Endothelial cell (in vitro differentiated cells): ENCODE measurements at regions not wholly inside any gene's neighbourhood (a gene's known extent, or its start where the extent isn't known, plus 50 kb on each side); places are given as distances from the start of the nearest gene placed in this dataset.

ENCODE experiments used
- DNase-seq: peaks from one replicate; pipeline ENCODE4 v3.0.0; 2021; ENCODE audit warnings: low spot score
- H3K27ac Mint-ChIP-seq: one replicate; pipeline ENCODE4 v1.8.0; 2021; ENCODE audit warnings: mixed read lengths, inconsistent platforms; ENCODE audit not compliant: unreplicated experiment
- H3K27me3 Mint-ChIP-seq: one replicate; pipeline ENCODE4 v1.8.0; 2021; ENCODE audit warnings: mild to moderate bottlenecking, moderate library complexity, mixed read lengths, inconsistent platforms; ENCODE audit not compliant: unreplicated experiment
- H3K36me3 Mint-ChIP-seq: one replicate; pipeline ENCODE4 v1.8.0; 2021; ENCODE audit warnings: mild to moderate bottlenecking, low read depth, mixed read lengths, inconsistent platforms; ENCODE audit not compliant: unreplicated experiment
- H3K4me1 Mint-ChIP-seq: one replicate; pipeline ENCODE4 v1.8.0; 2021; ENCODE audit warnings: mild to moderate bottlenecking, mixed read lengths, inconsistent platforms; ENCODE audit not compliant: unreplicated experiment
- H3K4me3 Mint-ChIP-seq: one replicate; pipeline ENCODE4 v1.8.0; 2021; ENCODE audit warnings: mild to moderate bottlenecking, mixed read lengths, inconsistent platforms; ENCODE audit not compliant: unreplicated experiment
- H3K9me3 Mint-ChIP-seq: one replicate; pipeline ENCODE4 v1.8.0; 2021; ENCODE audit warnings: mixed read lengths, inconsistent platforms; ENCODE audit not compliant: unreplicated experiment
- CTCF ChIP-seq: fragments of 200-600 bp; sonication (generic); IDR thresholded peaks from one replicate; pipeline ENCODE4 v1.5.0; 2021; ENCODE audit warnings: antibody characterized with exemption; ENCODE audit not compliant: unreplicated experiment

- Mint-ChIP-seq H3K4me3 (no peak overlapping the region), H3K36me3 (peaks cover 4% of the 10 kb centered on the region), H3K27ac (no peak overlapping the region), H3K27me3 (no peaks in the 10 kb centered on the region), H3K9me3 (no peaks in the 10 kb centered on the region), H3K4me1 (no peaks in the 10 kb centered on the region)
- no peak for DNase-seq
- no peak for TF ChIP-seq CTCF
These were observed 736.5 kb downstream of the KCNJ2 start for GRCh38 chr17:70905796-70906195.

GRCh38 chr17:70906808-70907207, 737.5 kb downstream of the KCNJ2 start:
- Mint-ChIP-seq H3K4me3 (no peak overlapping the region), H3K27ac (no peak overlapping the region), H3K9me3 (no peaks in the 10 kb centered on the region), H3K4me1 (no peaks in the 10 kb centered on the region), H3K27me3 (no peaks in the 10 kb centered on the region), H3K36me3 (no peaks in the 10 kb centered on the region)
- no peak for TF ChIP-seq CTCF
- no peak for DNase-seq

GRCh38 chr17:70912716-70913485, 743.6 kb downstream of the KCNJ2 start:
- Mint-ChIP-seq H3K36me3 (peaks cover 8% of the 10 kb centered on the region), H3K9me3 (peaks cover 4% of the 10 kb centered on the region), H3K27ac (no peak overlapping the region), H3K27me3 (peaks cover 1% of the 10 kb centered on the region), H3K4me3 (no peak overlapping the region), H3K4me1 (no peaks in the 10 kb centered on the region)
- no peak for DNase-seq
- TF ChIP-seq CTCF, result no peak

- H3K9me3 Mint-ChIP-seq, result peaks cover 9% of the 10 kb centered on the region
- no peak overlapping the region for H3K4me3 Mint-ChIP-seq
- H3K36me3 Mint-ChIP-seq, result peaks cover 16% of the 10 kb centered on the region
- no peak overlapping the region for H3K27ac Mint-ChIP-seq
- DNase-seq, result no peak
- H3K4me1 Mint-ChIP-seq, result no peaks in the 10 kb centered on the region
- no peak for TF ChIP-seq CTCF
- peaks cover 6% of the 10 kb centered on the region for H3K27me3 Mint-ChIP-seq
These were observed 747.1 kb downstream of the KCNJ2 start for GRCh38 chr17:70916469-70916868.

GRCh38 chr17:70919241-70919640, 749.9 kb downstream of the KCNJ2 start:
- Mint-ChIP-seq H3K27me3 (peaks cover 6% of the 10 kb centered on the region), H3K4me3 (no peak overlapping the region), H3K9me3 (peaks cover 9% of the 10 kb centered on the region), H3K36me3 (peaks cover 16% of the 10 kb centered on the region), H3K27ac (no peak overlapping the region), H3K4me1 (no peaks in the 10 kb centered on the region)
- no peak for DNase-seq
- no peak for TF ChIP-seq CTCF
